HG02973 (cell line): ENCODE measurements at regions not wholly inside any gene's neighbourhood (a gene's known extent, or its start where the extent isn't known, plus 50 kb on each side); places are given as distances from the start of the nearest gene placed in this dataset.
"Not testable (repeated sequence)": the region's sequence is repeated elsewhere in the genome, so short reads cannot be mapped to it uniquely, and the experiment has no call there.

Experiments
- ATAC-seq: cut with Tn5 transposase; IDR thresholded peaks from one replicate; pipeline ENCODE4 v1.9.1; 2021; ENCODE audit warnings: moderate library complexity; ENCODE audit not compliant: unreplicated experiment

DNA sequence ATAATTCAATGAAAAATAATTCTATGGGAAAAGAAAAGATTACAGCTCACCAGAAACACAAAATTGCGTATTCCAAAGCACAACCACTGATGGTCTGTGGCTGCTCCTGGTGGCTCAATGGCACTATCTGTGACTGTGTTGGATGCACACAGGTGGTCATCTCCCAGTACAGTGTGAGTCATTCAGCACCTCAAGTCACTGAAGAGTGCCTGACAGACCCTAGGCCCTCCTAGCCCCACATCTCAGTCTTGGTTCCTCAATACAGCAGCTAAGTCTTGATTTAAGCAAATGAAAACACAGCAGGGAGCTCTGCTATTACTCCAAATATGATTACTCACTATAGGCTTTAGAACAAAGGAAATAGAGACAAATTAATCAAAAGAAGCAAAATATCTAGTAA, 233.4 kb upstream of the FRG1 start:
- not testable (repeated sequence) for ATAC-seq

DNA sequence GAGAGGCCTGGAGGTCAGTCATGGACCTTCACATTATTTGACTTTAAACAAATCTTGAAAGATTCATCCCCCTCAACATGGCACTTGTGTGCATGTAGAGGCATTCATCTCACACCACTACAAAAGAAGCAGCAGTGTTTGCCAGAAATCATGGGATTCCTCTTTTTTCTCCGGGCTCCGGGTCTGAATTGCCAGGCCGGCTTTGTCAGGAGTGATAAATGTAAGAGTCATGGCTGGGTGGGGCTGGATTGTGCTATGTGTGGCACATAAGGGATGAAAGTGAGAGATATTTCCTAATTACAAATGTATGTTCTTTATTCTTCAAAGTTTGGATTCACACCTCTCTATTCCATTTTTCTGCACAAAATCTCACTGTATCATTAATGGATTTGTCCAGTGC, 228.7 kb upstream of the FRG1 start:
- not testable (repeated sequence) for ATAC-seq

DNA sequence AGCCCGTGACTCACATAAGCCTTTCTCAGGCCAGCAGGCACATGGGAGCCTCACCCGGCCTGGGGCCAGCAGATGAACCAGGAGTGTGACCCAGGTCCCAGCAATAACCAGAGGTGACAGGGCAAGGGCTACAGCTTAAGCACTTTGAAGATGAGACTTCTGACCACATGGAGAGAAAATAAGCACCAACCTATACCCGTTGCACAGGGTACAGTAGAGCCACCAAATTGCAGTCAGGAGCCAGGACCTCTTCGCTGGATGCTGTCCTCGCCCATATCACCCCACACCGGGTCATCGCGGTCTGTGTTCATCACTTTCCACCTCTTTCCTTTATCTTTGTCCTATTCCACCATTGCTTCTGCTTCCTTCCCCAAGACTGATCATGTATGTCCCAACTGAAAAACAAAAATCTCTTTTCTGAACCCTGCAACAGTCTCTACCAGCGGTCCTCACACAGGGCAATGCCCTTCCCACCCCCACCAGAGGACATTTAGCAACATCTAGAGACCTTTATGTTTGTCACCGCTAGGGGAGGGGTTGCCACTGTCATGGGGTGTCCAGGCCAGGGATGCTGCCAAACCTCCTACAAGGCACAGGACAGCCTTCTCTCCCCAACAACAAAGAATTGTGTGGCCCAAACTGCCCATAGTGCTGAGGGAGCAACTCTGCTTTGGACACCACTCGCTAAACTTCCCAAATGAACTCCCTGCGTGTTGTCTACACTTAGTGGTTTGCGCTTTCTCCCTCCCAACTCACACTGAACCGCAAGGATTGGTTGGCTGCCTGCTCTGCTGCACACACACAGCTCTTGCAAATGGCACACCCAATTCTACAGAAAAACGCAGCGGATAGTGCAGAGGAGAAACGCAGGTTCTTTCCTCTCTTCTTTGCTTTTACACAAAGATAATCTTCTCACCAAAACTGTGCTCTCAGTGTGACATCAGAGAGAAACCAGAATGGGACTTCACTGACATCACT, 219.4 kb upstream of the FRG1 start:
- ATAC-seq, result not testable (repeated sequence)

DNA sequence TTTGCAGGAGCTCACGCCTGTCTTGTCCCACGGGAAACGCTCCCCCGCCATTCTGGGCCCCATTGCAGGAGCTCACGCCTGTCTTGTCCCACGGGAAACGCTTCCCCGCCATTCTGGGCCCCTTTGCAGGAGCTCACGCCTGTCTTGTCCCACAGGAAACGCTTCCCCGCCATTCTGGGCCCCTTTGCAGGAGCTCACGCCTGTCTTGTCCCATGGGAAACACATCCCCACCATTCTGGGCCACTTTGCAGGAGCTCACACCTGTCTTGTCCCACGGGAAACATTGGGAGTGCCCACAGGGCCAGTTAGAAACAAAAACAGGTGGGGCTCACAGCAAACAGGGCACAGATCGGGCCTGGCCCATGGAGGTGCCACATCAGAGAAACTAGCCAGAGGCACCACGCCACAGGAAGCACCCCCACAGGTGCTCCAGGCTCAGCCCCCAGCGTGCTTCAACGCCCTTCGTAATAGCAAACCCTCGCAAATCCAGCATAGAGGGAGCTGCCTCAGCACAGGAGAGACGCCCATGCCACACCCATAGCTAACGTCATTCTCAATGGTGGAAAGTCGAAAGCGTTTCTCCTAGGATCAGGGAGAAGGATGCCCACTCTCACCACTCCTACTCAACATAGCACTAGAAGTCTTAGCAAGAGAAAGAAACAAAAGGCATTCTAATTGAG, 218.2 kb upstream of the FRG1 start:
- ATAC-seq, result not testable (repeated sequence)

DNA sequence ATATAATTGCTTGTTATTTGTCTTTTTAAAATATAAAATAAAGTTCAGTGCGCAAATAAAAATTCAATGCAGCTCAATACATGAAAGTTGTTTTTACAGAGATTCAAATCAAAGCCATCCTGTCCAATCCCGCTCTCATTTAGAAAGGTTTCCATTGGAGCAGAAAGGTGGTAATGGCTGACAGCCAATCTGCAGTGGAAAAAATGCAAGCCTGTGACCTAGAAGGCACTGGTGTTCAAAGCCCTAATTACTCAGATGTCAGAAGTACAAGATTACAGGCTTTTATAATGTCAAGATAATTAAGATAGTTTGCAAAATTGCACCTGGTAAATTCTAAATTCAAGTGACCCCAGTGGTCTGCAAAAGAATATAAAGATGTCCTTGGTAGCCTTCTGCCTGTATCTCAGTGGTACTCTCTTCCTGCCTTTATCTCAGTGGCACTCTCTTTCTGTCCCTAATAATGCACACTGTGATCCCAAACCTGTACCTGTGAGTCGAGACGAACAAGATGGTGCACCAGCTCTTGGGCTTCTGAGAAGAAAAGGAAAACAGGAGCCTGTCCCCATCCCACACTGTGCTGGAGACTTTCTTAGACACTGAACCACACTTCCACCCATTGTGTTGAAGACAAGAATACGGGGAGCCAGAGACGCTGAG, 212.6 kb upstream of the FRG1 start:
- not testable (repeated sequence) for ATAC-seq

DNA sequence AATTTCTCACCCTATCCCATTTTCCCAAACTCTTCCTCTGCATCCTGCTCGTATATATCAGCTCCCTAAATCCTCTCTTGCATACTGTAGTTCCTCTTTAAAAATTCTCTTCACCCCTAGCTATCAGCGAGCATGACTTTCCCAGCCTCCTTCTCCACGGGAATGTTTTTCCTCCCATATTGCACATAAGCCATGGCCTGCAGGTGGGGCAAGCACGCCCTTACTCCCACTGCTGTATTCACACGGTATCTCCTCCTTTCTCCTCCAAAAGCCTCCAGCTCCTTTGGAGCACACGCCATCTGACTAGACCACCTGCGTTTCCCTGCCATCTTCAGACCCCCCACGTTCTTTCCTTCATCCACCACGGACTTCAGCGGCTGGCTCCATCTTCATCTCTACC, 208.7 kb upstream of the FRG1 start:
- not testable (repeated sequence) for ATAC-seq

DNA sequence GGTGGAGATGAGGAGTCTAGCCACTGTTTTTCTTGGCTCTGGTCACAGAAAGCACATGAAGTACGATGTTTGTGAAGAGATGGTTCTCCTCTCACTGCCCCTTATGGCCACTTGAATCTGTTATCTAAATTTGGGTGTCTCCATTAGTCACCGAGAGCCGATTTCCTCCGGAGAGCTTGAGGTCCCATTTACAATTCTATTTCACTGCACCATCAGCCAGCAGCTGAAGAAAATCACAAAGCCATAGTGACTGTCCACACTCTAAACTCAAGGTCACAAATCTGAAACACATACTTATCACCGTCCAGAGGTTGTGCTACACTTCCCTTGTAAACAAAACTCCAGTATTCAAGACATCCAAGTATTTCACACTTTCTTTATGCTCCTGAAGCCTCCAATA, 207.2 kb upstream of the FRG1 start:
- not testable (repeated sequence) for ATAC-seq

DNA sequence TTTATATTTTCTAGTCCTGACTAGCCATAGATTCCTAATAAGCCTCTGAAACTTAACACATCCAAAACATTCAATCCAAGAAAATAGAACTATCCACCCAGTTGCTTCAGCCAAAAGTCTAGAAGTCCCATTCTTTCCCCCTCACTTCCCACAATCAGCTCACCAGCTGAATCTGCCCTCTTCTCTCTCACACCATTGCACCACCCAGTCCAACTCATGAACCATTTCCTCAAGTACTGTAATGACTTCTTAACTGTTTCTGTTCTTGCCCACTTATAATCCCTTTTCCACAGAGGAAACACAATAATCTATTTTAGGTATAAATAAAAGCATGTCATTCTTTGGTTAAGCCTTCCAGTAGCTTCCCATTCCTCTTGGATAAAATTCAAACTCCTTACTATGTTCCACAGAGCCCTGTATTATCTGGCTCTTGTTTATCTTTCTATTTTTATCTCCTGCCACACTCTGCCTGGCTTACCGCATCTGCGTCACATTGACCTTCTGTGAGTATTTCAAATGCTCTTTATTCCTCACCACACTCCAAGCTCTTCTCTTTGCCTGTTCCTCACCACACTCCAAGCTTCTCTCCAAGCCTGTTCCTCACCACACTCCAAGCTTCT, 205.9 kb upstream of the FRG1 start:
- not testable (repeated sequence) for ATAC-seq

DNA sequence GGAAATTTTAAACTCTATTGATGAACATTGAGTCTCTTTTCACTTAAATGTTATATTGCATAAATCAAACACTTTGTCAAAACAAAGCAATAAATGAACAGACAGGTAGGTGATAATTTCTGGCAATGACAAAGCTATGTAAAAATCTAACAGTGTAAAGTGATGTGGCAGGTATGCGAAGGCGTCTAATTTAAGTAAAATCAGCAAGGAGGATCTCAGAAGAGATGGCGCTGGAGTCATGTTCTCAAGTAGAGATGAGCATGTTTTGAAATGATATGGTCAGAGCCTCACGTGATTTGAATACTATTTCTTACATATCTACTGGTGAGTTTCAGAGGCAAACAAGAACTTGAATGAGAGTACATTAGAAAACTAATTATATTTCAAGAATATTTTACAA, 204.0 kb upstream of the FRG1 start:
- ATAC-seq, result not testable (repeated sequence)

DNA sequence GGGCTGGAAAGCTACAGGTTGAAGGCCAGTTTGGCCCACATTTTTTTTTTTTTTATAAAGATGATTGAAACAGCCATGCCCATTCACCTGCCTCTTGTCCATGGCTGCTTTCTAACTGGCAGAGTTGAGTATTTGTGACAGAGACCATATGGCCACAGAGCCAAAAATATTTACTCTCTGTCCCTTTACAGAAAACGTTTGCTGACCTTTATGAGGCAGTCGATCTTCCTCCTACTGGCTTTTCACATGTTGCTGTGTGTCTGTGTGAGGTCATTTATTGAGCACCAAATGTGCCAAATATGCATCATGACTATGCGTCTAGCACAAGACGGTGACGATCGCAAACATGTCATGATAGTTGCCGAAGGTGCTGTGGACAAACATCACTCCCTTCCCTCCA, 200.6 kb upstream of the FRG1 start:
- ATAC-seq, result not testable (repeated sequence)

DNA sequence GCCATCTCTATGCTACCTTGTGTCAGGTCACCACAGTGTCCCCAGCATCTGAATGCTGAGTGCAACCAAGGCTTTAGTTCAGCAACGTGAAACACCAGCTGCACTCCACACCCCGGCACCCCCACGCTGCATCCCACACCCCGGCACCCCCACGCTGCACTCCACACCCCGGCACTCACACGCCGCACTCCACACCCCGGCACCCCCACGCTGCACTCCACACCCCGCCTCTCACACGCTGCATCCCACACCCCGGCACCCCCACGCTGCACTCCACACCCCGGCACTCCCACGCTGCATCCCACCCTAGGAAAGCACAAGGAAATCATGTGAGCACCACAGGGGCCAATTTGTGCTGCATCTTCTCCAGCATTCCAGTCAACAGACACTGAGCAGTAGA, 199.8 kb upstream of the FRG1 start:
- ATAC-seq, result no peak

DNA sequence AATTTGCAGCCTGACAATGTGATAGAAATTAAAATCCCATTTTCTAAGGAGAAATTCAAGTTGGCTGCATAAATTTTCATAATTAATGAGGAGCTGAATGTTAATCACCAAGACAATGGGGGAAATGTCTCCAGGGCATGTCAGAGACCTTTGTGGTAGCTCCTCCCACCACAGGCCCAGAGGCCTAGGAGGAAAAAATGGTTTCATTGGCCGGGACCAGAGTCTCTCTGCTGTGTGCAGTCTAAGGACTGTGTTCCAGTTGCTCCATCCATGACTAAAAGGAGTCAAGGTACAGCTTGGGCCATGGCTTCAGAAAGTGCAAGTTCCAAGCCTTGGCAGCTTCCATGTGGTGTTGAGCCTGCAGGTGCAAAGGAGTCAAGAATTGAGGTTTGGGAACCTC, 187.6 kb upstream of the FRG1 start:
- ATAC-seq, result not testable (repeated sequence)

DNA sequence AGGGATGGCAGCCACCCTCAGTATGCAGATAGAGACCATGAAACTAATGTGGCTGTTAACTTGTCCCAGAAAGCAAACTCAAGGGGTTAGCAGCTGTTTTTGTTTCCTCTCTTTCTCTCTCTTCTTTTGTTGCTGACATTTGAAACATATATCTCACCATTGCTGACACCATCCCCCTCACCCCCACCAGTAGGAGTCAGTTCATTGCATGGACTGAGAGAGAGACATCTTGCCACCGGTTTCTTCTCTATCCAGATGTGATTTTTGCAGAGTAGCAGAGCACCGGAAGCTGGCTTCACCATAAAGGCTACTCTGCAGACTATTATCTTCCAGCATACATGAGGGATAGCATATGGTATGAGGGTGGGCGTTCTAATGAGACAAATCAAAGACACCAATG, 177.1 kb upstream of the FRG1 start:
- no peak for ATAC-seq

DNA sequence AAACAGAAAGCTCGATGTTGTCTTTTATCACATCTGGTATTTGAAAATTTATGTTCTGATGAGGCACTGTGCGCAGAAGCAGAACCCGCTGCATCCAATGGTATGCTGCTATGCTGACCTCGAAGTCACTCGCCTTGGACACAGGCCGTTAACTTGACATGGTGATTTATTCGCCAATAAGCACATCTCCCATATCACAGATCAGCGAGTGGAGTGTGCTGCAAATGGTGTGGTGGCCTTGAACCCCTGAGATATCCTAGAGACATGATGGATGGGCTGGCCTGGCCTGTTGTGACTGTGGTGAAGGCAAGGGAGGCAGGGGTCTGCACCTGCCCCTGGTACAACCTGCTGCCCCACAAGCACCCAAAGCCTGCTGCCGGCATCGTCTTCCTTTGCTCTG, 175.4 kb upstream of the FRG1 start:
- ATAC-seq, result no peak

DNA sequence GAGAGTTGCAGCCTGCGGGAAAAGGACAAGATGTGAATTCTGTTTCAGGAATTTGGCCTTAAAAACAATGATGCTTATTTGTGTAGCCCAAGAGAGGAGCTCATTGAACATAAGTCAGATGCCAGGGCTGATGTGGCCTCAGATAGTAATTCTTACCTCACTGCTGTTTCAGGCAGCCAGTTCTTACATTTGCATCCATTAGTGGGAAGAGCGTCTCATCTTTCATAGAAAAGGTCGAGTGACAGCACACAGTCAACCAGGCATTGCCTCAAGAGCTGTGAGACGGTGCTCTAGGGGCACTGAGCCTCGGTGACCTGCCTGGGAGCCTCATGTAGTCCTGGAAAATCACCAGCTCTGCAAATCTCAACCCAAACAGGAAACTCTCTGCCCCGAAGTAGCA, 174.9 kb upstream of the FRG1 start:
- ATAC-seq, result no peak

DNA sequence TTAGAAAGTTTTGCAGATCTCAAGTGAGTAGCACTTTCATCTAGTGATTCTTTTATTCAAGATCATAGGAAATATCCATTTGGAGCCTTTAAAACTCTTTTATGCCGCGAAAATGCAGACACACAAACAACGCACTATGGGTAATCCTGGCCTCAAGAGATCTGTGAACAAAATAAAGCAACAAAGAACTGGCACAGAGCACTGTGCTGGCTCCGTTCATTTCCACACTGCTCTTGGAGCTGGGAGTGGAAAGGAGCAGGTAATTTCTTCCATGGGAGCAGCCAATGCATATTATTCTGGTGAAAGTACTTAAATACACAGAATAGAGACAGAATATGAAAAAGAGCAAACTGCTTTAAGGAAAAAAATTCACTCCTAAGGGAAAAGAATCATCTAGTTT, 172.7 kb upstream of the FRG1 start:
- no peak for ATAC-seq

DNA sequence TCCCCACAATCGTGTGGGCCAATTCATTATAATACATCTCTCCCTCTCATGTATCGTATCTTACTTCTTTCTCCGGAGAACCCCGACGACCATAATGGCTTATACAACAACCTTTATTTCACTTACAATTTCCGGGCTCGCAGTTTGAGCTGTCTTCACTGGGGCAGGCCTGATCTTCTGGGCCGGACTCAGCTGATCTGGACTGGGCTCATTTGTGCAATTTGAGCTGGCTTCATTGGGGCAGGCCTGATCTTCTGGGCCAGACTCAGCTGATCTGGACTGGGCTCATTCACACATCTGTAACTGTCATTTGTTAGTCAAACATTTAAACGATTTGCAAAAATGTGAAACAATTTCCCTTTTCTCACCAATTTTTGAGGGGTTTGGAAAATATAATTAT, 171.5 kb upstream of the FRG1 start:
- ATAC-seq, result no peak

DNA sequence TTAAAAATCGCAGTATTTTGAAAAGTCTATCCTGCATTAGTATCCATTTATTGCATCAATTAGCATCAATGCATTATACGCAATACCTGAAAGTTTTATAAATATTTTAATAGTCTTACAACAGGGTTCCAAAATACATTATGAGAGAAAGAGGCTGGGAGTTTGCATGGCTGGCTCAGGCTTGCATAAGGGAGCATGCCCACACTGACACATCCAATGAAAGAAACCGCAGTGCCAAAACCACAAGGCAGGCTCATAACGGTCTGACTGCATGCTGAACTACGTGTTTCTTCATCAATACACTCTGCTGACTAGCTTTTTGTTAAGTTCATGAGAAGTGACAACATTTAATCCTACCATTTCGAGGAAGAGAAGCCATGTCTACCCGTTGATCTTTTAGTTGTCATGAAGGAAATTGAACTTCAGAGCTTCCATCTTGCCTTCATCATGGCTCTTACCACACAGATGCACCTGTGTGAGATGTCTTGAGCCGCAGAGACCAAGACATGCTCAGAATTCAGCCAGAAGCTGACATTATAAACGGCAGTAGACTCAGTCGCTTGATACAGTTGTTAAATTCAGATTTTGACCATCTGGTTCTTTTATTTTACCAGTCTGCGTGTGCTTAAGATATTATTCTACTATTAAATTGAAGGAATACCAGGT, 168.8 kb upstream of the FRG1 start:
- ATAC-seq, result no peak

DNA sequence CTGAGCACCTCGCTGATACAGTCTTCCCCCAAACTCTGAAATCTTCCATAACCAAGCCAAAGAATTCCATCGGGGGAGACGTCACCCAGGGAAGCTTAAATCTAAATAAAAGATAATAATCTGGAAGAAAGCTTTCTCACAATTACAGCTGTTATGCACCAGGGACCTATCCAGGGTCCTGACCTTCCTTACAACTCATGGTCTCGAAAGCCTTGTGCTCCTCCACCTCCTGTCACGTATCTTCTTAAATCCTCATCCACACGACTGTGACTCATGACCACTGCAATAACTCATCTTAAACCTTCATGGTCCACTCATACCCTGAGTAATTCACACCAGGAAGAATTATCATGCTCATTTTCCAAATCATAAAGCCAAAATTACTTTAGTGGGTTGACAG, 166.8 kb upstream of the FRG1 start:
- no peak for ATAC-seq

DNA sequence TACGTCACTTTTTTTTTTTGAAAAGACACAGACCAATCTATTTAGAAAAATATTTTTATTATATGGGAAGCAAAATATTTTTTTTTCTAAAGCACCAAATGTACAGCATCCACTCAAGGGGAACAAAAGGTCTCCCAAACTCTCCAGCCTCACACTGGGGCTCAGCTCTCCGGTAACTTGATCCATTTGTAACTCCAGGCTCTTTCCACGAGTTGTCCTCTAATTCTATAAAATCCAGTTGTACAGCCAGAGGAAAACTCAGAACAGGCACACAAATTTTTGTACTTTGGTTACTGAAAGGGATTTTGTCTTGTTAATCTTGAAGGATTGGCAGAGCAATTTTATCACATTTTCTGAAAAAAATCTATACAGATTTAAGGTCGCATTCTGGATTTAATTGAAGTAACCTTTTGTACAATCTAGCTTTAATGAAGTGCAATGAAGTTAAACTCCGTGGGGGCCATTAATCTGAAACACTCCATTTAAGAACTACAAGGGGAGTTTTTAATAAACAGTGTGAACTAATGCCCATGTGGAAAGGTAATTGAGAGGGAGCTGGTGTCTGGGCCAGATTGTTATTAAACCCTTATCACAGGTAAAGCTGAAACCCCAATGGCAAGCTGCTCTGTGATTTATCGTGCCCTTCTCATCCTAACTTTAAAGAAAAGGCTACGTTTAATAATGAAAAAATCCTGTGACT, 161.2 kb upstream of the FRG1 start:
- no peak for ATAC-seq
